GM23248 (cell line): ENCODE measurements at regions not wholly inside any gene's neighbourhood (a gene's known extent, or its start where the extent isn't known, plus 50 kb on each side); places are given as distances from the start of the nearest gene placed in this dataset.

Experiments used
- EZH2 ChIP-seq: fragments of 200-600 bp; sonication (generic); IDR thresholded peaks from 2 replicates; pipeline ENCODE4 v1.6.1; 2018; ENCODE audit warnings: antibody characterized with exemption, mild to moderate bottlenecking; ENCODE audit not compliant: insufficient read depth, poor library complexity, severe bottlenecking
- EZH2phosphoT487 ChIP-seq: fragments of 200-600 bp; sonication (generic); IDR thresholded peaks from 2 replicates; pipeline ENCODE4 v1.6.1; 2018; ENCODE audit warnings: antibody characterized with exemption, moderate library complexity, mild to moderate bottlenecking, low read depth; ENCODE audit not compliant: insufficient read depth

DNA sequence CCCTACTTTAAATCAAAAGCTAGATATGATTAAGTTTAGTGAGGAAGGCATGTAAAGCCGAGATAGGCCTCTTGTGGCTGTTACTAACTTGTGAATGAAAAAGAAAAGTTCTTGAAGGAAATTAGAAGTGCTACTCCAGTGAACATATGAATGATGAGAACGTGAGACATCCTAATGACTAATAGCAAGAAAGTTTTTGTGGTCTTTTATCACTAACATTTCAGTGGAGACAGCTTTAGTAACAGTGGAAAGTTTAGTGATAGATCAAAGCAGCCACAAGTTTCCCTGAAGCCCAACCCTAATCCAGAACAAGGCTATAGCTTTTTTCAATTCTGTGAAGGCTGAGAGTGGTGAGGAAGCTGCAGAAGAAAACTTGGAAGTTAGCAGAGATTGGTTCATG lies 73.6 kb upstream of the LRRC8B start:
- no peak for TF ChIP-seq EZH2
- TF ChIP-seq EZH2phosphoT487: 0 out of 2 replicates have a peak, but pooled peaks have one; percentile 42
